VCaP (cell line): ENCODE measurements at regions not wholly inside any gene's neighbourhood (a gene's known extent, or its start where the extent isn't known, plus 50 kb on each side); places are given as distances from the start of the nearest gene placed in this dataset.
"Not testable (repeated sequence)": the region's sequence is repeated elsewhere in the genome, so short reads cannot be mapped to it uniquely, and the experiment has no call there.

Experiments used
- H3K27ac ChIP-seq: fragments of 450-650 bp; 2 replicates; pipeline ENCODE4 v1.5.1; 2017

DNA sequence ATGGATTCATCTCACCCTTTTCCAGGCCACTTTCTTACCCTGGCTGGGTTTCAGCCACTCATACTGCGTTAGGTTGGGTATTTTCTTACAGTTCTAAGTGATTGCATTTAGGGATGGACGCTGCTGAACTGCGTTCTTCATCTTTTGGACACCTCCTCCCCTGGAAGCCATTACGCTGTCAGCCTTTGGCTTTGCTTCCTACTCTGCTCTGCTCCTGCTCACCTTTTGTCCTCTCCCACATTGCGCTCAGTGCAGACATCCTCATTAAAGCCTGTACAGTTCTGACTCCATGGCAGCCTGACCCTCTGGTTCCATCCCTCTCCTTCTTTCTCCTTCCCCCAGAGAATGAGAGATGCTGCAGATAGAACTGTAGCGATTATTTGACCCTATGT lies 108.9 kb downstream of the SRGAP2 start:
- not testable (repeated sequence) for H3K27ac ChIP-seq

DNA sequence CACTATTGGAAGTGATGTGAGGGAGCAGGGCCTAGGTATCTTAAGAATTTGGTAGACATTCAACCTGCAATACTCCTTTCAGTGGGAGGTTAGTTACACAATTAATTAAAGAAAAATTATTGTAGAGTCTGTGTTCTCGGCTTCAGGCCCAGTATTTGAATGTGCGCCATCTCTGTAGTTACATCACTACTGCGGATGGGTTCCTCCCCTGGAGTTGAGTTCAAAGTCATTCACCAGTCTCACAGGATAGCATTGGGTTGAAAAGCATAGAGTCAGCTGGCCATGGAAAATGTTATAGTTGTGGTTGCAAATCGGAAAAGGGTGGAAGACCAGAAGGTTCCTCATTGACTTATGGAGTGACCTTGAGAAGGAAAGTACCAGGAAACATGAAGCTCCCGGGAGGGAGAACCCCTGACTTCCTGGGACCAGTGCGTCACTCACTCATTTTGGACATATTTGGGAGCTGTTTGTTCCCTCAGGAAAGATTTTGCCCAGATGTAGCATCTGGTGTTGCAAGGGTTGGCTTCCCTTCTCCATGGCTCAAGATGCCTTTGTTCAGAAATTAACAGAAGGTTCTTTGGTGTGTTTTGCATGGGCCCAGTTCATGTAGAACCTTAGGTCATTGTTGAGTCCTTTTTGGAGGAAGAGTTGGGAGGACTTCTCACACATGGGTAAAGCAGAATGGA lies 111.8 kb downstream of the SRGAP2 start:
- H3K27ac ChIP-seq: not testable (repeated sequence)

DNA sequence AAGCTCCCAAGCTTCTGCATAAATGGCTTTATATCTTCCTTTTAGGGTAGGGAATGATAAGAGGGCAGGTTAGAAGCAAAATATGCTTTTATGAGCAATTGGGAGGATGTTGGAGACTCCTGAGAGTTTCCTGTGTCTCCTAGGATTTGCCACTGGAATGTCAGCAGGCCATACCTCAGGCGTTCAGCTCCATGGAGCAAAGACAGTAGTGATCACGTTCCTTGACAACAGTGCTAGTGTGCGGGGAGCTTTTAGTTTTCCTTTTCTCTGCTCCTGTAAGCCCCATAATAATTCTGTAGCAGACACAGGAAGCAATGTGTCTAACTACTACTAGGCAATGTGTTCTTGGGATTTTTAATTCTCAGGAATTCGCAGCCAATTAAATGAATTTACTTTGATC lies 113.6 kb downstream of the SRGAP2 start:
- not testable (repeated sequence) for H3K27ac ChIP-seq

DNA sequence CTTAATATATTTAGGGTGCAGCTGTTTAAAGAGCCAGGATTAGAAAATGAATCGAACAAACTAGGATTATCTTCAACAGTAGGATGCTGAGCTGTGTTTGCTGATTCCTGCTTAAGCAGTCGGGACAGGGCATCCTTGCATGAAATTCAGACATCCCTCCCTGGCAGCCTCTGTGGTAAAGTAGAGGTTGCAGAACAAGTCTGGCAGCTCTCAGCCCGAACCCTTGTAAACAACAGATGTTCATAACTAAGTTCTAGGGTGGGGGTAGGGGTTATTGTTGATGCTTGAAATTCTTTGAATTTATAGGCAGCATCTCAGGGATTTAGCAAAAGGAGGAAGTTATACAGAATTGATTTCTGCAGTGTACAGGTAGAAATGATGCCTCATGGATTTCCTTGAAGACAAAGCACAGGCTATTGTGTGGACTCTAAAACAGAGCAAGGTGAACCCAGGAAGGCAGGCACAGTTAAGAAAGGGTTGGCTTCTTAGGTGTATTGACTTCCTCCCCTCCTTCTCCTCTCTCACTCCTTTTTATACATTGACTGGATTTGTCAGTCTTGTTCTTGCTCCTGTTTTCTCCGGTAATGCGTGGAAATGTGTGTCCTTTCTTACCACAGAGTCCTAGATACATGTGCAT lies 114.7 kb downstream of the SRGAP2 start:
- H3K27ac ChIP-seq: not testable (repeated sequence)

DNA sequence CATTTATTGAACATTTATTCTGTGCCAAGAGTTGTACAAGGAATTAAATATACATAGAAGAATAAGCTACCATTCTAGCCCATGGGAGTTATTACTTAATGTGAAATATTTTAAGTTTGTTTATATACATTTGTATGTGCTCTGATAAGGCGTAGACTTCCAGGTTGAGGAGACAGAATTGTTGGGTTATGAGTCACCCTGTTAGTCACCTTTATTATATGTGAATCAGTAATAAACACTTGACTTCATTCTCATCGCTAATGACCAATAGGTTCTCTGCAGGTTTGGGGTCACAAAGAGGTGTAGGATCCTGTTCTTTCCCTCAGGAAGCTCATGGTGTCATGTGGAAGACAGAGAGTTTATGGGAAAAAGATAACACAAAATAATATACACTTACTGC lies 116.9 kb downstream of the SRGAP2 start:
- not testable (repeated sequence) for H3K27ac ChIP-seq

DNA sequence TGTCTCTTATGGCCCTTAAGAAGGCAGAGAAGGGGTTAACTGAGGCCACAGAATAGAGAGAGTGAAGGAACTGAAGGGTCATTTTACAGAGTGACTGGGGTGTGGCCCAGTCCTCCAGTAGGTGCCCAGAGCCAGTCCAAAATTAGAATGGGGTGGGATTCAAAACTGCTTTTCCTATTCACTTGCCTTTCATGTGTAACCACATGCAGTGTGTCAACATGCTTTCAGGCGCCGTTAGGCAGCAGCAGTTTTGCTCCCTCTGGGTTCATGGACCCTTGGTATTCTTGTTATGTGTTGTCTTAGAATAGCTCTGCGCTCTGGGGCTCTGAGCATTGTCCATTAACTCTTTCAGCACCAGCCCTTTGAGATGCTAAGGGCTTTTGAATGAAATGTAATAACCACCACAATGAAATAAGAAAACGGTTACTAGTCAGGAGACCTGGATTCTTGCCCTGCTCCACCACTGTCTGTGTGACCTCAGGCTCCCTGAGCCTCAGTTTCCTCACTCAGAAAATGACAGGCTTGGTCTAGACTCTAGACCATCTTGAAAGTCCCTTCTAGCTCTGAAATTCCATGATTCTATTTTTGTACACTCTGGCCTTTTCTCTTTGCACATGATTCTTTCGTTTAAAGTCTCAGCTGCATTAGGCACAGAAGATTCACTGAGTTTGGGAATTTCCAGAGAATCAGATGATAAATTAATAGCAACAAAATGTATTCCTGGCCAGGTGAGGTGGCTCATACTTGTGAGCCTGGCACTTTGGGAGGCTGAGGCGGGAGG lies 123.0 kb downstream of the SRGAP2 start:
- H3K27ac ChIP-seq: not testable (repeated sequence)

- not testable (repeated sequence) for H3K27ac ChIP-seq
These were observed 128.3 kb downstream of the SRGAP2 start for GRCh38 chr1:206331597-206331996.

GRCh38 chr1:206333316-206333715 lies 130.0 kb downstream of the SRGAP2 start:
- not testable (repeated sequence) for H3K27ac ChIP-seq

- not testable (repeated sequence) for H3K27ac ChIP-seq
These were observed 130.6 kb downstream of the SRGAP2 start for GRCh38 chr1:206333897-206334296.

GRCh38 chr1:206334481-206334880 lies 131.1 kb downstream of the SRGAP2 start:
- not testable (repeated sequence) for H3K27ac ChIP-seq

GRCh38 chr1:206335162-206335561 lies 131.8 kb downstream of the SRGAP2 start:
- not testable (repeated sequence) for H3K27ac ChIP-seq

- H3K27ac ChIP-seq: not testable (repeated sequence)
These were observed 132.8 kb downstream of the SRGAP2 start for GRCh38 chr1:206335875-206336846.

GRCh38 chr1:206337024-206337423 lies 133.3 kb upstream of the IKBKE start:
- not testable (repeated sequence) for H3K27ac ChIP-seq

- not testable (repeated sequence) for H3K27ac ChIP-seq
These were observed 119.6 kb upstream of the IKBKE start for GRCh38 chr1:206350493-206351275.

- H3K27ac ChIP-seq: not testable (repeated sequence)
These were observed 118.8 kb upstream of the IKBKE start for GRCh38 chr1:206351276-206352052.

- not testable (repeated sequence) for H3K27ac ChIP-seq
These were observed 114.0 kb upstream of the IKBKE start for GRCh38 chr1:206356310-206356709.

DNA sequence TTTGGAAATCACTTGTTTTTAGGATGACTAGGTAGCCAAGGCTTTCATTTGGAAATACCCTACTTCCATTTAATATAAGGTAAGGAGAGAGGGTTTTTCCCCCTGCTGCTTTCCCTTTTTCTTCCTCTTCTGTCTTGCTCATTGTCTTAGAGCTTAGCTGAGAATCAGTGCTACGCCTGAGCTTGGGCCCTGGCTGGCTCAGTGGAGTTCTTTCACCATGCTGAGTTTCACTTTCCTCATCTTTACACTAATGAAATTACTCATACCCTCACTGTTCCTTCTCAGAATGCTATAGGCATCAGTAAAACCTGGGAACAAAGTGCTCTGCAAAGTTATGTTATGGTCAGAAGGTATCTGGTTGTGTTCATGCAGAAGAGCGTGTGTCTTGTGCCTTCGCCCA lies 112.3 kb upstream of the IKBKE start:
- not testable (repeated sequence) for H3K27ac ChIP-seq

- not testable (repeated sequence) for H3K27ac ChIP-seq
These were observed 111.5 kb upstream of the IKBKE start for GRCh38 chr1:206358771-206359170.

- H3K27ac ChIP-seq: not testable (repeated sequence)
These were observed 110.9 kb upstream of the IKBKE start for GRCh38 chr1:206359377-206359776.

DNA sequence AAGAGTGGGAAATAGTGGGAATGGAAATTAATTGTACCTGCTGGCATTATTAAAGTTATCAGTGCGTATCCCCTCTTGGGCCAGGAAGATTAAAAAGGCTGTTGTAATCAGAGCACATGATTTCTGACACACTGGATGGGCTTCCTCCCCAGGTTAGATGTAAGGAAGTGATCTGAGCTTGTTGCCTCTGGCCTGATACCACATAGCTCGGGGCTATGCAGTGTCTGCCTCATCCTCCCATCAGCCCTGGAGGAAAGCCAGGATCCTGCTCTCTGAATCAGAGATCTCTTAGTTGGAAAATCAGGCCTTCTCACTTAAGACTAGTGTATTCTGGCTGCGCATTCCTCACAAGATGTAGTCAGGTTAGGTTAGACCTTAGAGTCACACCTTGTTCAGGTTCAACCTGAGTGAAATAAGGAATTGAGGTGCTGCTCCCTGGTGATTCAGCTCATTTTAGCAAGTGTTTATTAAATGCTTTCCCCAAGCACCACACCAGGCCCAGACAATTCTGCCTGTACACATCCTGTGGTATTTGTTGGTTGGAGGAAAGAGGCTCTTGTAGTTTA lies 108.2 kb upstream of the IKBKE start:
- not testable (repeated sequence) for H3K27ac ChIP-seq
